Posterior vena cava (tissue), 2 donors: ENCODE measurements at regions not wholly inside any gene's neighbourhood (a gene's known extent, or its start where the extent isn't known, plus 50 kb on each side); places are given as distances from the start of the nearest gene placed in this dataset.

Experiments
- DNase-seq: peaks from one replicate; pipeline ENCODE4 v3.0.0-alpha.2; 2020; ENCODE audit warnings: low spot score
- intact Hi-C, 2 donors: fragments of 100-400 bp; cut with DNase I; formaldehyde crosslinking; loops; one replicate each; pipeline versions ENCODE4 v1.14.1 to v1.14.2; 2022 to 2023
- donor health status: DM: yes; HTN: yes; CAD: no.
- donor health status: DM: yes; HTN: yes; CAD: no.

DNA sequence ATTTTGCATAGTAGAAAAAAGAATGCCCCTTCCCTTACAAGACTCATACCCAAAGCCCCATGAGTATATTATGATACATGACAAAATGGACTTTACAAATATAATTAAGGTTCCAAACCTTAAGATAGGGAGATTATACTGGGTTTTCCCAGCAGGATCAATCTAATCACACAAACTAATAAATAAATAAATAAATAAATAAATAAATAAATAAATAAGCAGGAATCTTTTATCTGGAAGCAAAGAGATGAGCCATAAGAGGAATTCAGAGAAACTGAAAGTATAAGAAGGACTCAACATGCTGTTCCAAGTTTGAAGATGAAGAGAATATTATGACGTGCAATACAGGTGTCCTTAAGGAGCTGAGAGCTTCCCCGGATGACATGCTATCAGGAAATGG is 1174.5 kb downstream of the DTWD2 start:
- intact Hi-C loops: no loop called here
- DNase-seq: no peak

DNA sequence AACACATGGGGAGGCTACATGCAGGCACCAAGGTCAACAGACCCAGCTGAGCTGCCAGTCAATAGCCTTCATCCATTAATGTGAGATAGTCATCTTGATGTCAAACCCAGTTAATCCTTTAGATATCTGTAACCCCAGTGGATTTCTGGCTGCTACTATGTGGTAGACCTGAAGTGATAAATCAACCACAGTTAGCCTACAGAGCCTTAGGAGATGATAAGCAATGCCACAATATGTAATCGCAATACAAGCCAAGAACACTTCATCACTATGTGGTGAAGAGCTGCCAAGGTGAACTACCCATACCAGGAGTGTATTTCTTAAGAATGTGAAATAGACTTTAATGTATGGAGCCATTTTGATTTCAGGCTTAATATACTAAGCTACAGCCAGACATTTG is 1175.5 kb downstream of the DTWD2 start:
- no peak for DNase-seq
- intact Hi-C loops: no loop called here

DNA sequence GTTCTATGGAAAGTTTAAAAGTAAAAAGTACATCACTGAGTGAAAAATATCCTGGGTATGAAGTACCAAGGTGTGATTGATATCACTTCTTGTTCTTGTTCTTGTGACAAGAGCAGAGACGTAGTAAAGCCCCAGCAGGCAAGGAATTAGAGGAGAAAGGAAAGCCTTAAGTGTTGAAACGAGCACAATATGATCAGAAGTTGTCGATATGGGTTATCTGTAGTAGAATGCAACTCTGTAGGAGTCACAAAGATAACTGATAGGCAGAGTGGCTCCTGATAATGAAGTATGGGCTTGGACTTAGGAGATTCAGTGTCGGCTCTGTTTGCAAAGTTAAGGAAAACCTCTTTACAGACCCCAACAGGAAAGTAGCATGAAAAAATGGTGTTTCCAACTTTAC is 1179.1 kb downstream of the DTWD2 start:
- DNase-seq: no peak
- intact Hi-C loops: no loop called here

DNA sequence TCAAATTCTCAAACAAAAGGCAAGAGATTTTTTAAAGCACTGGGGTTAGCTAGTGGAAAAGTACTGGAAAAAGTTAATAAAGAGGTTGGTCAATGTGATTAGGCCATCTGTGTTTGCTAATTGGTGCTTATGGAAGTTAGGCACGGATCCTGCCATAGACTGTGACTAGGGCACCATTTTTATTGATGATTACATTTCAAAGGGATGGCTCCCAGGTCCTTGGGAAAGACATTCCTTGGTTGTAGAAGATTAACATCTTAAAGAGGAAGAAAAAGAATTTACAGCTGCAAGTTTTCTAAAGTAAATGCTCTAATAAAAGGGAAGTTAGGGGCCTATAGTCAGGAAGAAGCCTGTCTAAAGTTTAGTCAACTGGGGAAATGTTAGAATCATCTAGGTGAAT is 1183.3 kb downstream of the DTWD2 start:
- no peak for DNase-seq
- intact Hi-C loops: no loop called here

DNA sequence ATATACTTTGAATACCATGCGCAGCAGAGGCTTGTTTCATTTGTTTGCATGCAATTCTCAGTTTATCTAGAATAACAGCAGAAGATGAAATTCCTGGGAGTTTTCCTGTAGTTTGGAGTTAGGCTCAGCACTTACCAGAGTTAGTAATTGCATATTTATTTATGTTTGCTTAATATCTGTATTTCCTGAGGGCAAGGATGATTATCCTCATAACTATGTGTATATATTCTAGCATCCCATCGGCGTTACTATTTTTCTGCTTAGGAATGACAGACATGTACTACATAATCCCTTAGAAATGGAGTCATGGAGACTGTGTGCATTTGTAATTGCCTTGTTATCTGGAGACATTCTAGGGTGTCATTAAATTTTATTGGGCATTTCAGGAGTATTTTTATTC is 1184.8 kb downstream of the DTWD2 start:
- intact Hi-C loops: no loop called here
- no peak for DNase-seq

DNA sequence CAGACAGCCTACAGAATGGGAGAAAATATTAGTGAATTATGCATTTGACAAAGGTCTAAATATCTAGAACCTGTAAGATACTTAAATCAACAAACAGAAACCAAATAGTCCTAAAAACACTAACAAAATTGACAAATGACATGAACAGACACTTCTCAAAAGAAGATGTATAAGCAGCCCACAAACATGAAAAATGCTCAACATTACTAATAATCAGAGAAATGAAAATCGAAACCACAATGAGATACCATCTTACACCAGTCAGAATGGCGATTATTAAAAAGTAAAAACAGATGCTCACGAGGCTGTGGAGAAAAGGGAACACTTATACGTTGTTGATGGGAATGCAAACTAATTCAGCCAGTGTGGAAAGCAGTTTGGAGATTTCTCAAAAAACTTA is 1186.8 kb downstream of the DTWD2 start:
- DNase-seq: no peak
- intact Hi-C loops: no loop called here

DNA sequence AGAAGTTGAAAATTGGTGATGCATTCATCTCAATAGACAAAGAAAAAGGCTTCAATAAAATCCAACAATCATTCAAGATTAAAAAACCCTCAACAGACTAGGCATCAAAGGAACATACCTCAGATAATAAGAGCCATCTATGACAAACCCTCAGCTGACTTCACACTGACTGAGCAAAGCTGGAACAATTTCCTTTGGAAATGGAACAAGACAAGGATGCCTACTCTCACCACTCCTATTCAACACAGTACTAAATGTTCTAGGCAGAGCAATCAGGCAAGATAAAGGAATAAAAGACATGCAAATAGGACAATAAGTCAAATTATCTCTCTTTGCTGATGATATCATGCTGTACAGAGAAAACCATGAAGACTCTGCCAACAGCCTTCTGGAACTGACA is 1188.1 kb downstream of the DTWD2 start:
- no peak for DNase-seq
- intact Hi-C loops: no loop called here

DNA sequence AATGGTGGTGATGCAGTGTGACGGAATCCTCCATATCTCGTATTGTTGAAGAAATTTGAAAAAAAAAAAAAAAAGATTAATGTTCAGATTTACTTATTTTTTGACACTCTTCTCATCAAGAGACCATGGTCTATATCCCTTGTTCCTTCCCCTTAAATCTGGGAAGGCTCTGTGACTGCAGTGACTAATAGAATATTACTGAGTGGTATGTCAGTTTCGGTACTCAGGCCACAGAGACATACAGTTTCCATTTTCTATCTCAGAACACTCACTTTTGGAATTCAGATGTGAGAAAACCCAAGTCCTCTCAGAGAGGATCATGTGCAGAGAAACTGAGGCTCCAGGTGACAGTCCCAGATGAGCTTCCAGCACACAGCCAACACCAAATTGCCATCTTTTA is 1193.5 kb downstream of the DTWD2 start:
- DNase-seq: no peak
- intact Hi-C loops: no loop called here

DNA sequence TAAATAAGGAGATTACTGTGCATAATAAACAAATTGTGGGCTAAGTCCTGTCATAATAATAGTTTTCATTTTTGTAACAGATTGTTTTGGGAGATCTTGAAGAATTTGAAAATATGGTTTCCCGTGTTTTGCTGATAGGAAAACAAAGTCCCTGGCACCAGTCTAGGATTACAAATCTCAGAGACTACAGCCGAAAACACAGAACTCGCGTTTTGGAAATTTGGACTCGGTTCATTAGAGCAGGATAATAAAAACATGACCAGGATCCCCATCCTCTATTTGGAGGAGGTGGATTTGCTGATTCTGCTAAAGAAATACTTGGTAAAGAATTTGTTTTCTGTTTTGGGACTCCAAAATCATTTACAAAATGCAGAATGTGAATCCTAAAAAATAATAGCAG is 1194.4 kb downstream of the DTWD2 start:
- no peak for DNase-seq
- intact Hi-C loops: no loop called here

DNA sequence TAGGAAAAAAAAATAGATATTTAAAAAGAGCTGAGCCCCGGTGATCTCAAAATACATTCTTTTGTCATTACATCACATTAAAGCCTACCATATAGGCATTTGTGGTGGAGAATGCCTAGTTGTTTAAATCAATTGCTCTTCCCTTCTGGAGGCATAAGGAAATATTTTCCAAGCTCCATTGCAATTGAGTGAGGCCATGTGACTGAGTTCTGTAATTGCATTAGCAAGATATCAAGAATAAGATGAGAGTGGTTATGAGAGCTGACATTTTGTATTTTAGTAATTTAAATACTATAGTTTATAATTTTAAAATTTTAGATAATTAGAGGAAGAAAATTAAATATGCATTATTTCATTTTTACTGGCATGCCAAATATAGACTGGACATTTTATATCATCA is 1195.9 kb downstream of the DTWD2 start:
- intact Hi-C loops: no loop called here
- no peak for DNase-seq

DNA sequence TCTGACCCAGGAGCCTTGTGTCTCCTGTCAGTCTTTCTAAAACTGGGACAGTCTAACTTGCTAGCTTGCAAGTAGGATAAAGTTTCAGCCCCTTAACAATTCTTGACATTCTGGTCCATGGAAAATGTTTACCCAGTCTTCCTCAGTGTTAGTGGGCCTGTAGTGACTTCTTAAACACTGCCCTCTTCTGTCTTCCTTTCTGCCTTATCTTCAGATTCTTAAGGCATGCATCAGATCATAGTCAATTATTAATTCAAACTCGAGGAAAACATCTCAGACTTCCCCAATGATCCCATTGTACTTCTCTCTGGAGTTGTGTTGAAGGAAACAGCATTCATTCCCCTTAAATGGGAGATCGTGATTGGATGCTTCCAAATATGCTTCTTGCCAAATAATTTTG is 1199.8 kb downstream of the DTWD2 start:
- intact Hi-C loops: no loop called here
- no peak for DNase-seq

DNA sequence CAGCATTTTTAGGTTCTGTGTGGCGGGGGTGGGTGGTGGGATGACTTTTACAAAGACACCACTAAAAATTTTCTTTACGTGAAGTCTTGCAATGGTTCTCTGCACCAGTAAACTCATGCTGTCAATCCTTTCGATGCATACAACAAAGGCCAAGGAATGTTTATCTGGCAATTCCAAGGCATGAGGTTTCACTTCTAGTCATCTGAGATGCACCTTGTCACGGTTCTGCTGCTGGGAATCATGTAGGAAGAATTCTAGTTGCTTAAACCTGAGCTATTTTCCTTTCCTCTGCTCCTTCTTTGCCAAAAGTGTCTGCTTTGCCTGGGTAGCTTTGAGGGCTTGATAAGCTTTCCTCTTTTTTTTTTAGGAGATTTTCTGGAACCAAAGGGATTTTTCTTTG is 1204.5 kb upstream of the SEMA6A start:
- DNase-seq: no peak
- intact Hi-C loops: no loop called here

DNA sequence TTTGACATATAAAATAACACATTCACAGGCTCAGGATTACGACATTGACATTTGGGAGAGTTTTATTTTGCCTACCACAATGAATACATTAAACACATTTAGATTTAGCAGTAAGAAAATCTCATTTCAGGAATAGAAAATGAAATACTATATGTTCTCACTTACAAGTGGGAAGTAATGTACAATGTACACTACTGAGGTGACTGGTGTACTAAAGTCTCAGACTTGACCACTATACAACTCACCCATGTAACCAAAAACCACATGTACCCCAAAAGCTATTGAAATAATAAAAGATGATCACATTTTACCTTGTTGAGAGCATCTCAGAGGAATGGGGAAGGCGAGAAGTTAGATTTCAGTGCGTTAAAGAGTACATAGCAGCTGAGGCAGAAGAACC is 1202.4 kb upstream of the SEMA6A start:
- DNase-seq: no peak
- intact Hi-C loops: no loop called here

DNA sequence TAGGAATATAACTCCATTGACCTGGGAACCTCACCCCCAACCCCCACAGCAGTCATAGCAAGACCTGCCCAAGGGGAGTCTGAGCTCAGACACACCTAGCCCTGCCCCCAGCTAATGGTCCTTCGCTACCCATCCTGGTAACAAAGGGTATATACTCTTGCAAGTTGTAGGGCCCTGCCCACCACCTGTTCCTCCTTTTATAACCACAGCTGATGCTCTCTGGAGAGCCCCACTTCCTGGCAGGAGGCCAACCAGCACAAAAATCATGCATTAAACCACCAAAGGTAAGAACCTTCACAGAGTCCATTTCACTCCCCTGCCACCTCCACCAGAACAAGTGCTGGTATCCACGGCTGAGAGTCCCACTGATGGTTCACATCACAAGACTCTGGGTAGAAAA is 1195.3 kb upstream of the SEMA6A start:
- intact Hi-C loops: no loop called here
- DNase-seq: no peak

DNA sequence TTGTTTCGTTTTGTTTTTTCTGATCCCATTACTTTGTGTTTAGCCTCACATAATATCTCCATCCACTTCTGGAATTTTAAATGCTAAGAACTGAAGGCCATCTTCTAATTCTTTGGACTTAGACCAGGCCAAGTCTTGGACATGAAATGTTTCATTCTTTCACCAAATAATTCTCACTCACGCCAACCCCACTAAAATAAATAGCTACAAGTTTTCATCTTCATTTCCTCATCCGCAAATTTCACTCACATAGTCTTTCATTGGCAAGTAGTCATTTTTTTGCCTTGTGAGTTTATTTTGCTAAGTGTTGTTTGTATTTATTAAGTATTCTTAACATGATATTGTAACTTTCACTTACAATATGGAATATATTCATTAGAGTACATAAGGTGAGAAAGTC is 1188.6 kb upstream of the SEMA6A start:
- intact Hi-C loops: no loop called here
- no peak for DNase-seq

DNA sequence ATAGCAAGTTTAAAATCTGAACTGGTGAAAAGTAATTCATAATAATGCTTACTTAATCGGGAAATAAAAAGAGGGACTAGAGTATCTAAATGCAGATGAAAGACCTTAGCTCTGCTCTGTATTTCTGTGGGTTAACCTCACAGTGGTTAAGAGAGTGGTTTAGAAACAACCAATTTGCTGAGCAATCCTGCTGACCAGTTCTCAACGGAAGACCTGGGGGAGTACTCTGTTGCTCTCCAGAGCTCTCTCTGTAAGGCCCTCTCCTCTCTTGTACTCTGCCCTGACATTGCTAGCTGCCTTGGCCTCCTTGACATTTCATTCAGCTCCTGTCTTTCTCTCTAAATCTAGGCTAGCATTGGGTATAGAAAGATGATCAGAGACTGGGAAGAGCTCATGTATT is 1186.6 kb upstream of the SEMA6A start:
- DNase-seq: no peak
- intact Hi-C loops: no loop called here

DNA sequence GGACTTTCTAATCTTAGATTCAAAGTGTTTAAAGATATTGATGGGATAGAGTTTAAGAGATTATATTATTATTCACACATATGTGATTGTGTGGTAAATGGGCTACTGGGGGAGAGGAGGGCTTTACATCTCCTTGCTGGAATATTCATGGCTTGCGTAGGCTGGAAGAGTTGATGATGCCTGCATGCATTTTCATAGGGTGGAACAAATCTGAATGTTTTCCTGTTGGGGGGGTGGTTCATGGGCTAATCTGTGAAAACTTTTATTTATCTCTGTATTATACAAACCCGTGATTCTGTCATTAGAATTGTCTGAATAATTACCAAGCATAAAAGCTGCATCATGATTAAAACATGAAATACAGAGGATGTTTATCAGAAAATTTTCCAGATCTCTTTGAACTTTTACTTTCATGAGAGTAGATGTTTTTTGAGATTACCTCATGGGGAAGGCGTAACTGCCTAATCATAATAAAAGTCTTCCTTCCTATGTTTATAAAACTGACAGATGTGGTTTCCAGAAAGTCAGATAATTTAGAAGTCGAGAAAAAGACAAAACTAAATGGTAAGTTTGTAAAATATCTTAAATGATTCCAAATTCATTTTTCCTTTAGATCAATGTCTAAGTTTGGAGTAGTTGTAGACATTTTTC is 1185.4 kb upstream of the SEMA6A start:
- no peak for DNase-seq
- intact Hi-C loops: no loop called here

DNA sequence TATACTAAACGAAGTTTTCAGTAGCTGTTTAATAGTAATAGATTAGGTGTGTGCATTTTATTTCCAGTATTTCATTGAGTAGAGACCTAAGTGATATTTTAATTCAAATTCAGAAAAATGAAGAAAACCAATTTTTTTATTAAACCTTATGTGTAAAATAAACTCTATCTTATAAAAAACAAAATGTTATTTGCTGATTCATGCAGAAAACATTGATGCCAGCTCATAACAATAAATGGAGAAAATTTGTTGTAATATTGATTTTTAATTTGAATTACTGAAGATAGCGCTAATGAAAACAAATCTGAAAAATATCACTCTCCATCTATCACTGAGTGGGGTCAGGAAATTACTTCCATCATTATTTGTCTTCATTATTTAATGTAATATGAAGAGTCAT is 1177.8 kb upstream of the SEMA6A start:
- DNase-seq: no peak
- intact Hi-C loops: no loop called here

DNA sequence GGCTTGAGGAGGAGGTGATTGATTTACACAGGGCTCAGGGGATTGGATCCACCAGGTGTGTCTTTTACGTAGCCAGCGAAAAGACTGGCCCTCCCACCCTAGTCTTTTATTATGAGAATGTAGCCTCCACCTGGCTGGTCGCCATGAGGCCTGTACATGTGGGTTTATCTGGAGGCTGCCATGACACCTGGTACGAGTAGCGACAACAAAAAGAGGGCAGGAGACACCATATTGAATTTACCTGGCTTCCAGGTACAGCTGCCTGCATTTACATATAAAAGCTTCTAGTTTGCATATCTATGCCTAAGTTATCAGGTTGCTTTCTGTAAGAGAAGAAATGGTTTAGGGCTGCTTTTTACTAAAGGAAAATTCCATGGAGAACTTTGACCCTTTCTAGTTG is 1173.7 kb upstream of the SEMA6A start:
- intact Hi-C loops: no loop called here
- no peak for DNase-seq

DNA sequence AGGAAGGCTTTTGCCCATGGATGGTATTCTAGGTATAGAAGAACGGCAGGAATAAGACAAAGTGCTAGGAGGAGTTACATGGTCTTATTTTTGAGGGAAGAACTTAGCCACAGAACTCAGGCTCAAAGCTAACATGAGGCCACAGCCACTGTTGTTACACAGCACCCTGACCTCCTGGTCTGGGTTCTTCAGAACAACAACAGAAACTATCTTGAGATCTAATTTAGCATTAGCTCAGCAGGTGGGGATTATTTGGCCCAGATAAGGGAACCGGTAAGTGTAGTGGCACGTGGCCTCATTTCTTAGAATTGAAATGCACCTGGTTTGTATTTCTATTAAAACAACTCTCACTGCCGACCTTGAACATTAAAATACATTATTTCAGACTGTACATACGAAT is 1168.7 kb upstream of the SEMA6A start:
- intact Hi-C loops: no loop called here
- DNase-seq: no peak

DNA sequence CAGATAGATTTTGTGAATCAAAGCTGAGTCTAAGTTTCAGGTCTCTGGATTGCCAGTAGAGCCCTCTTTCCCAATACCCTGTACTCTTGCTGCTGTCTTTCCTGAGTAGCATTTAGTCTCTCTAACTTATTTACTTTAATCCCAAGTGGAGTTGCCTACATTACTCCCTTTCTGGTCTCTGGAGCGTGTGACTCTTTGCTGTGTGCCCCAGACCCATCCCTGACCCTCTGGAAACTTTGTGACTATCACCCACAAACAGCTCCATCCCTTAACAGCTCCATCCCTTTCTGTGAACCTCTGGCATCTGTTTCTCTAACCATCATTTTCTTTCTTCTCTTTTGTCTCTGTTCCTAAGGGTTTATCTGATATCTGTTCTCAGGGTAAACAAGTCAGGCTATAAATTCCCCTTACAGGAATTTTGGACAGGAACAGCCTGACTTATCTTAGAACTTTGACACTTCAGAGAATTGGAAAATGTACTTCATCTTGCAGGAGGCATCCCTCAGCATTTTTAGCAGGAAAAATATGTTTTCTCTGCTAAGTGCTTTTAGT is 1167.1 kb upstream of the SEMA6A start:
- no peak for DNase-seq
- intact Hi-C loops: no loop called here

DNA sequence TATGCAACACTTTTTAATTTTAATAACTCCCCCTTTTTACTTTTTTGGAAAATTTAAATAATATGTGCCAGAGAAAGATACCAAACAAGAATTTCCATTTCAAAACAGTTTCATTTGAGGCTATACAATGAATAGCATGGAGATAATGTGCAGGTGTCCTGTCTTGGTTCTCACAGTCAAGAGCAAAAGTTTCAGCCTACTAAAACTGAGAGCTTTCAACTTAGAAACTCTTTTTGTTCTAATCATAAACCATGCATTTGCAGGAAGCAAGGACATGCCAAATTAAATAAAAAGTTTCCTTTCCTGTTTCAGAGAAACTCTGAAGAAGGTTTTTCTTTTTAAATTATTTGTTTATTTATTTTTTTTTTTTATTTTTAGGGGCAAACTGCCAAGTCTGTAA is 1165.6 kb upstream of the SEMA6A start:
- intact Hi-C loops: no loop called here
- no peak for DNase-seq
